ENCODE measurements at regions not wholly inside any gene's neighbourhood (a gene's known extent, or its start where the extent isn't known, plus 50 kb on each side); places are given as distances from the start of the nearest gene placed in this dataset.

GRCh38 chr11:105456950-105457349, 152.9 kb upstream of the GRIA4 start:
- TF ChIP-seq POLR2A (IDR thresholded peaks at IDR 0.05) (no peak), CTCF (IDR thresholded peaks at IDR 0.05) (no peak)
